H1 (cell line): ENCODE measurements at regions not wholly inside any gene's neighbourhood (a gene's known extent, or its start where the extent isn't known, plus 50 kb on each side); places are given as distances from the start of the nearest gene placed in this dataset.

Experiments used
- CBX8 ChIP-seq: fragments of 300-800, 300-1000 bp; sonication (generic); IDR thresholded peaks from 2 replicates; pipeline ENCODE4 v1.7.1; 2016; ENCODE audit warnings: low read depth, low read length, borderline replicate concordance
- CHD2 ChIP-seq: IDR thresholded peaks from 2 replicates; pipeline ENCODE4 v1.6.1; 2012; ENCODE audit warnings: low read length, improper control_type of control experiment
- CHD7 ChIP-seq: fragments of 300-600 bp; sonication (generic); IDR thresholded peaks from 2 replicates; pipeline ENCODE4 v1.7.1; 2012; ENCODE audit warnings: low read length, moderate library complexity, mild to moderate bottlenecking, inconsistent platforms; ENCODE audit not compliant: insufficient replicate concordance
- KDM4A ChIP-seq: IDR thresholded peaks from one replicate; pipeline ENCODE4 v1.7.1; 2012; ENCODE audit warnings: low read depth, mild to moderate bottlenecking, moderate library complexity, low read length, inconsistent platforms; ENCODE audit not compliant: severe bottlenecking

GRCh38 chr13:90070362-90070761 is 1277.1 kb upstream of the MIR17HG start (continued):
- TF ChIP-seq CHD7 (no peak), CBX8 (no peak), KDM4A (no peak), CHD2 (no peak)
